ENCODE measurements at regions not wholly inside any gene's neighbourhood (a gene's known extent, or its start where the extent isn't known, plus 50 kb on each side); places are given as distances from the start of the nearest gene placed in this dataset.

- H4K20me1 ChIP-seq (replicated peaks; ENCODE audit: control insufficient read depth, extremely low read depth, insufficient read depth, low read length) = no peaks in the 10 kb centered on the region
- H3K4me2 ChIP-seq (ENCODE audit: insufficient read depth, low read length) = no peak overlapping the region
- H3K79me2 ChIP-seq (ENCODE audit: control insufficient read depth, insufficient read depth, low read length) = no peaks in the 10 kb centered on the region
- no peaks in the 10 kb centered on the region for H3K9me1 ChIP-seq (replicated peaks; ENCODE audit: control insufficient read depth, extremely low read depth, insufficient read depth, low read length)
- H2AFZ ChIP-seq (ENCODE audit: low read depth, low read length) = no peak overlapping the region
- H3K27me3 ChIP-seq (ENCODE audit: control insufficient read depth in 2 of 2, insufficient read depth in 2 of 2, low read length in 2 of 2) = peaks cover 0 to 11% of the 10 kb centered on the region in 2 experiments
- no peak for DNase-seq (ENCODE audit: low read depth, low spot score)
- H3K27ac ChIP-seq (ENCODE audit: insufficient read depth, low read depth, low read length) = no peak overlapping the region
- H3K4me1 ChIP-seq (ENCODE audit: control insufficient read depth, extremely low read depth, insufficient read depth, low read length) = no peaks in the 10 kb centered on the region
- H3K9ac ChIP-seq (replicated peaks; ENCODE audit: extremely low read depth, insufficient read depth, low read length) = no peak overlapping the region
- dilution Hi-C loops (cut with MboI; ENCODE audit: extremely low pct_ligation_motif_present, low sequenced_read_pairs) (no loop called here), intact Hi-C loops (cut with micrococcal nuclease) (no loop called here)
- FAIRE-seq = no peak
- H3K36me3 ChIP-seq (ENCODE audit: control insufficient read depth in 2 of 2, extremely low read depth in 1 of 2, insufficient read depth in 2 of 2, low read length in 2 of 2) = no peaks in the 10 kb centered on the region
- no peaks in the 10 kb centered on the region for H3K9me3 ChIP-seq (replicated peaks; ENCODE audit: control insufficient read depth, insufficient read depth, low read length)
- H3K4me3 ChIP-seq (replicated peaks in 1 of 3; ENCODE audit: insufficient read depth in 1 of 3, low read depth in 1 of 3, low read length in 3 of 3) = no peak overlapping the region
- TF ChIP-seq FOS (IDR thresholded peaks at IDR 0.05; ENCODE audit: borderline replicate concordance, insufficient read depth, low read length) (no peak), MYC (IDR thresholded peaks at IDR 0.05; ENCODE audit: low read depth, low read length) (no peak), POLR2A (IDR thresholded peaks at IDR 0.05; ENCODE audit: low read depth, low read length) (no peak), POLR2AphosphoS5 (IDR thresholded peaks at IDR 0.05; ENCODE audit: insufficient read depth, low read depth, low read length) (no peak), JUN (IDR thresholded peaks at IDR 0.05; ENCODE audit: borderline replicate concordance, insufficient read depth, insufficient read length, low read depth) (no peak), CTCF (IDR thresholded peaks at IDR 0.05; ENCODE audit: extremely low read depth in 1 of 2, insufficient read depth in 1 of 2, low read depth in 1 of 2, low read length in 2 of 2) (no peak), EZH2 (IDR thresholded peaks at IDR 0.05; ENCODE audit: borderline replicate concordance, low read depth, low read length, severe bottlenecking) (no peak), GATA2 (IDR thresholded peaks at IDR 0.05; ENCODE audit: insufficient read depth, insufficient read length, low read depth, low read length) (no peak), MAX (IDR thresholded peaks at IDR 0.05; ENCODE audit: insufficient read depth, insufficient read length) (no peak)
- POLR2A ChIA-PET = no interaction called here
- CTCF ChIA-PET = interaction anchor here (2.3 kb wide), 1 partner anchor 71 kb away, joined by 5 read pairs; no protein-coding TSS in a partner anchor
- BruUV-seq (replicated peaks) = no TSS peak
These were observed 144.6 kb upstream of the RMP24 start for GRCh38 chr18:35827903-35828275.

Measured in endothelial cell of umbilical vein (primary cell).